IMR-90 (cell line): ENCODE measurements at regions not wholly inside any gene's neighbourhood (a gene's known extent, or its start where the extent isn't known, plus 50 kb on each side); places are given as distances from the start of the nearest gene placed in this dataset.

Experiments
- ATAC-seq: fragments of 200-7000 bp; cut with Tn5 transposase; 2 replicates; pipeline ENCODE4 v1.9.1; 2020; ENCODE audit warnings: low read depth, mild to moderate bottlenecking, moderate library complexity
- BruUV-seq: library from RNA; stranded (reverse); fragments of 400-500 nt; replicated peaks from 2 replicates; lab custom pipeline; 2021; lab: Mats Ljungman, UMichigan
- CTCF ChIA-PET: fragments of 300-600 bp; formaldehyde crosslinking; extraction: SDS; loops from one replicate; lab custom pipeline; 2021; ENCODE audit warnings: antibody characterized with exemption; lab: Yijun Ruan, JAX
- POLR2A ChIA-PET: fragments of 300-600 bp; sonication (Branson Sonifier 250); formaldehyde crosslinking; loops from one replicate; lab custom pipeline; 2022; ENCODE audit warnings: antibody characterized with exemption; ENCODE audit not compliant: unreplicated experiment; lab: Charles Lee
- DNase-seq: peaks from one replicate; pipeline ENCODE4 v3.0.0; 2013
- H2AFZ ChIP-seq: replicated peaks from 2 replicates; pipeline ENCODE3; 2013; ENCODE audit warnings: low read length, mild to moderate bottlenecking; ENCODE audit not compliant: poor library complexity
- H2AK5ac ChIP-seq: 2 replicates; pipeline ENCODE4 v1.6.1; 2013; ENCODE audit warnings: low read depth, low read length, inconsistent platforms
- H2AK9ac ChIP-seq: replicated peaks from 2 replicates; pipeline ENCODE3; 2013; ENCODE audit warnings: mild to moderate bottlenecking, low read depth, low read length, moderate library complexity; ENCODE audit not compliant: poor library complexity
- H2BK120ac ChIP-seq: 2 replicates; pipeline ENCODE4 v1.6.1; 2013; ENCODE audit warnings: low read depth, low read length, inconsistent platforms
- H2BK15ac ChIP-seq: 3 replicates; pipeline ENCODE4 v1.6.1; 2013; ENCODE audit warnings: low read depth, low read length, inconsistent platforms
- H2BK20ac ChIP-seq: 2 replicates; pipeline ENCODE4 v1.6.1; 2013; ENCODE audit warnings: low read depth, mild to moderate bottlenecking, inconsistent platforms, low read length, moderate library complexity
- H2BK5ac ChIP-seq: 2 replicates; pipeline ENCODE4 v1.6.1; 2013; ENCODE audit warnings: mild to moderate bottlenecking, low read depth, low read length, inconsistent platforms; ENCODE audit not compliant: poor library complexity, severe bottlenecking
- H3K14ac ChIP-seq: replicated peaks from 2 replicates; pipeline ENCODE4 v1.6.1; 2013; ENCODE audit warnings: low read depth, low read length, inconsistent platforms
- H3K18ac ChIP-seq: 2 replicates; pipeline ENCODE4 v1.6.1; 2013; ENCODE audit warnings: low read depth, low read length, control low read depth
- H3K23ac ChIP-seq: 2 replicates; pipeline ENCODE4 v1.6.1; 2013; ENCODE audit warnings: low read depth, low read length, inconsistent platforms
- H3K27ac ChIP-seq: 2 replicates; pipeline ENCODE4 v1.5.1; 2013; ENCODE audit warnings: mild to moderate bottlenecking, control low read depth, low read length; ENCODE audit not compliant: insufficient read depth
- H3K27me3 ChIP-seq: 2 replicates; pipeline ENCODE4 v1.6.1; 2013; ENCODE audit warnings: low read length; ENCODE audit not compliant: control insufficient read depth, insufficient read depth
- H3K36me3 ChIP-seq: 2 replicates; pipeline ENCODE4 v1.6.1; 2013; ENCODE audit warnings: low read length, mixed read lengths; ENCODE audit not compliant: control insufficient read depth, insufficient read depth
- H3K4ac ChIP-seq: 2 replicates; pipeline ENCODE4 v1.6.1; 2013; ENCODE audit warnings: low read depth, low read length, inconsistent platforms
- H3K4me1 ChIP-seq: 2 replicates; pipeline ENCODE4 v1.6.1; 2013; ENCODE audit warnings: low read length, mixed read lengths; ENCODE audit not compliant: control insufficient read depth, insufficient read depth
- H3K4me2 ChIP-seq: 2 replicates; pipeline ENCODE4 v1.6.1; 2013; ENCODE audit warnings: low read depth, mild to moderate bottlenecking, control low read depth, low read length, moderate library complexity
- H3K4me3 ChIP-seq: 2 replicates; pipeline ENCODE4 v1.5.1; 2013; ENCODE audit warnings: low read depth, mild to moderate bottlenecking, control low read depth, low read length, moderate library complexity; ENCODE audit not compliant: insufficient read depth
- H3K56ac ChIP-seq: 2 replicates; pipeline ENCODE4 v1.6.1; 2013; ENCODE audit warnings: low read length, inconsistent platforms; ENCODE audit not compliant: insufficient read depth; ENCODE audit errors: extremely low read depth
- H3K79me1 ChIP-seq, 2 experiments: 2 replicates each; pipeline ENCODE4 v1.6.1; 2013; ENCODE audit warnings: low read length in 2 of 2, inconsistent platforms in 1 of 2, low read depth in 1 of 2
- H3K9ac ChIP-seq: 2 replicates; pipeline ENCODE4 v1.6.1; 2013; ENCODE audit warnings: low read depth, low read length, control low read depth
- H3K9me1 ChIP-seq: 2 replicates; pipeline ENCODE4 v1.6.1; 2013; ENCODE audit warnings: low read length, inconsistent platforms; ENCODE audit not compliant: insufficient read depth
- H3K9me3 ChIP-seq: 2 replicates; pipeline ENCODE4 v1.6.1; 2013; ENCODE audit warnings: low read length; ENCODE audit not compliant: control insufficient read depth, insufficient read depth
- H4K20me1 ChIP-seq: 2 replicates; pipeline ENCODE4 v1.6.1; 2013; ENCODE audit warnings: low read length, inconsistent platforms; ENCODE audit not compliant: insufficient read depth
- H4K5ac ChIP-seq: 2 replicates; pipeline ENCODE4 v1.6.1; 2013; ENCODE audit warnings: mild to moderate bottlenecking, low read depth, low read length, control low read depth
- H4K8ac ChIP-seq, 2 experiments: 2 replicates each; pipeline ENCODE4 v1.6.1; 2013; ENCODE audit warnings: low read depth in 2 of 2, low read length in 2 of 2, control low read depth in 1 of 2, inconsistent platforms in 1 of 2
- H4K91ac ChIP-seq: 2 replicates; pipeline ENCODE4 v1.6.1; 2013; ENCODE audit warnings: low read depth, low read length, inconsistent platforms; ENCODE audit not compliant: insufficient read depth
- BHLHE40 ChIP-seq: fragments of 150-350 bp; IDR thresholded peaks from 2 replicates; pipeline ENCODE4 v1.6.1; 2016; ENCODE audit warnings: mild to moderate bottlenecking, low read depth, low read length
- CEBPB ChIP-seq: IDR thresholded peaks from 2 replicates; pipeline ENCODE4 v1.6.1; 2012; ENCODE audit warnings: low read depth, low read length, improper control_type of control experiment
- CHD1 ChIP-seq: IDR thresholded peaks from 2 replicates; pipeline ENCODE4 v1.6.1; 2012; ENCODE audit warnings: low read depth, low read length, improper control_type of control experiment
- ELK1 ChIP-seq: fragments of 150-350 bp; IDR thresholded peaks from 2 replicates; pipeline ENCODE4 v1.6.1; 2016; ENCODE audit warnings: low read depth, mild to moderate bottlenecking, low read length, moderate library complexity, borderline replicate concordance
- FOS ChIP-seq: fragments of 150-350 bp; IDR thresholded peaks from 2 replicates; pipeline ENCODE4 v1.6.1; 2016; ENCODE audit warnings: low read depth, low read length
- MAFK ChIP-seq: IDR thresholded peaks from 2 replicates; pipeline ENCODE4 v1.6.1; 2012; ENCODE audit warnings: low read depth, low read length, improper control_type of control experiment
- MAZ ChIP-seq: IDR thresholded peaks from 2 replicates; pipeline ENCODE4 v1.6.1; 2012; ENCODE audit warnings: low read depth, mild to moderate bottlenecking, low read length, improper control_type of control experiment, moderate library complexity, borderline replicate concordance
- MXI1 ChIP-seq: IDR thresholded peaks from 2 replicates; pipeline ENCODE4 v1.6.1; 2012; ENCODE audit warnings: low read depth, mild to moderate bottlenecking, low read length, moderate library complexity, borderline replicate concordance
- NFE2L2 ChIP-seq: fragments of 150-350 bp; IDR thresholded peaks from 2 replicates; pipeline ENCODE4 v1.6.1; 2016; ENCODE audit warnings: low read depth, mild to moderate bottlenecking, low read length
- POLR2A ChIP-seq: IDR thresholded peaks from 2 replicates; pipeline ENCODE4 v1.6.1; 2012; ENCODE audit warnings: mild to moderate bottlenecking, low read depth, low read length
- RAD21 ChIP-seq: IDR thresholded peaks from 2 replicates; pipeline ENCODE4 v1.6.1; 2012; ENCODE audit warnings: low read length, improper control_type of control experiment
- RCOR1 ChIP-seq: IDR thresholded peaks from 2 replicates; pipeline ENCODE4 v1.6.1; 2012; ENCODE audit warnings: mild to moderate bottlenecking, low read length, improper control_type of control experiment; ENCODE audit not compliant: insufficient replicate concordance
- RFX5 ChIP-seq: IDR thresholded peaks from 2 replicates; pipeline ENCODE4 v1.8.0; 2012; ENCODE audit warnings: low read depth, mild to moderate bottlenecking, low read length, moderate library complexity
- SMC3 ChIP-seq: fragments of 150-350 bp; IDR thresholded peaks from 2 replicates; pipeline ENCODE4 v1.6.1; 2016; ENCODE audit warnings: low read depth, mild to moderate bottlenecking, antibody characterized with exemption, low read length, moderate library complexity
- WGBS, 2 experiments: methylation state at CpG; one replicate each; pipeline versions ENCODE4 v1.1.5 to v1.1.7; 2013; ENCODE audit warnings: missing lambda C conversion rate in 2 of 2; ENCODE audit not compliant: insufficient read length in 1 of 2; ENCODE audit errors: extremely low coverage in 2 of 2; 5-methylcytosine and 5-hydroxymethylcytosine counted together
- dilution Hi-C: fragments of 300-500 bp; cut with HindIII; formaldehyde crosslinking; loops from one replicate; pipeline ENCODE4 v1.14.3; 2018; ENCODE audit warnings: low sequenced_read_pairs; ENCODE audit not compliant: unreplicated experiment
- in situ Hi-C: fragments of 300-500 bp; cut with MboI; formaldehyde crosslinking; loops from 3 replicates; pipeline ENCODE4 v1.14.3; 2019; ENCODE audit warnings: low sequenced_read_pairs, inconsistent platforms, mixed read lengths
- intact Hi-C: fragments of 100-400 bp; cut with micrococcal nuclease; formaldehyde crosslinking; loops from 2 replicates; pipeline ENCODE4 v1.10.0; 2022
- TF ChIP-seq, protein P1 (sequence below): conservative IDR thresholded peaks from 2 replicates; pipeline ENCODE4 v1.5.1; 2012; ENCODE audit warnings: mild to moderate bottlenecking, low read depth, low read length, improper control_type of control experiment
- TF ChIP-seq, protein P2 (sequence below): fragments of 150-350 bp; IDR thresholded peaks from 2 replicates; pipeline ENCODE4 v1.6.1; 2017; ENCODE audit warnings: mild to moderate bottlenecking, antibody characterized with exemption, low read length, low read depth

DNA sequence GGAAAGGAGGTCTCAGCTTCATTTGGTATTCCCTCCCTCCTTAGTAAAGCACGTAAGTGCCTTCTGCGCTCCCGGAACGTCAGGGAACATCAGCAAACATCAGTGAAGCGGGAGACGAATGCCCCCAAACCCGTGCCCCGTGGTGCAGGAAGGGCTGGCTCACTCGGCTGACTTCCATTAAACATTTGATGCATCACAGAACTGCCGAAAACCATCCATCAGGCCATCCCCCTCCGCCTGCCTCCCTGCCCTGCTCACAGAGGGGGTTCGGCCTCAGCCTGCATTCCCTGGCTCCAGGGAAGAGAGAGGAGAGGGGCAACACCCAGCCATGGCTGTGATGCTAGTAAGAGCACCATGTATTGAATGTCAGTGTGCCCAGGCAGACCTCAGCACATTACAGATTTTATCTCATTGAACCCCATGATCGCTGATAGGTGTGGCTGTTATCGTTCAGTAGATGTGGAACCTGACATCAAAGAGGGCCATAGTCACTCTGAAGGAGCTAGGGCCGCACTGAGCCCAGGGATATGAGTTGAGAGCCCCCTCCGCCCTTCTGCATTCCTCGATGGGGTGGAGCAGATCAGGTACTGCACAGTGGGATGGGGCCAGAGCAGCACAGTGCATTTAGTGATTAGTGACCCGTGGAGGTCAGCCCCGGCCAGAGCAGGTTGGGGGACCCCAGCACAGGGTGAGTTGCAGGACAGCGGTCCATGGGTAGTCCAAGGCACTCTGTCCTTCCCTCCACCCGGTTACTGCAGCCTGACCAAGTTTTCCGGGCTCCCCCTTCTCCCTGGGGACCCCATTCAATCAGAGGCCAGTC lies 146.4 kb downstream of the RPS24 start:
- dilution Hi-C loops, result no loop called here
- BruUV-seq, result no TSS peak

More for the DNA sequence above, 146.4 kb downstream of the RPS24 start:
- TF ChIP-seq NFE2L2, result no peak
- no peak for TF ChIP-seq FOS
- no peak for TF ChIP-seq RFX5
- TF ChIP-seq SMC3, result no peak
- TF ChIP-seq MAFK, result no peak
- no peak for TF ChIP-seq MAZ
- TF ChIP-seq BHLHE40, result no peak
- TF ChIP-seq RAD21, result no peak
- no peak for TF ChIP-seq MXI1
- no peak for TF ChIP-seq RCOR1
- no peak for TF ChIP-seq CHD1
- TF ChIP-seq POLR2A, result no peak
- TF ChIP-seq ELK1, result no peak
- TF ChIP-seq, protein P1, sequence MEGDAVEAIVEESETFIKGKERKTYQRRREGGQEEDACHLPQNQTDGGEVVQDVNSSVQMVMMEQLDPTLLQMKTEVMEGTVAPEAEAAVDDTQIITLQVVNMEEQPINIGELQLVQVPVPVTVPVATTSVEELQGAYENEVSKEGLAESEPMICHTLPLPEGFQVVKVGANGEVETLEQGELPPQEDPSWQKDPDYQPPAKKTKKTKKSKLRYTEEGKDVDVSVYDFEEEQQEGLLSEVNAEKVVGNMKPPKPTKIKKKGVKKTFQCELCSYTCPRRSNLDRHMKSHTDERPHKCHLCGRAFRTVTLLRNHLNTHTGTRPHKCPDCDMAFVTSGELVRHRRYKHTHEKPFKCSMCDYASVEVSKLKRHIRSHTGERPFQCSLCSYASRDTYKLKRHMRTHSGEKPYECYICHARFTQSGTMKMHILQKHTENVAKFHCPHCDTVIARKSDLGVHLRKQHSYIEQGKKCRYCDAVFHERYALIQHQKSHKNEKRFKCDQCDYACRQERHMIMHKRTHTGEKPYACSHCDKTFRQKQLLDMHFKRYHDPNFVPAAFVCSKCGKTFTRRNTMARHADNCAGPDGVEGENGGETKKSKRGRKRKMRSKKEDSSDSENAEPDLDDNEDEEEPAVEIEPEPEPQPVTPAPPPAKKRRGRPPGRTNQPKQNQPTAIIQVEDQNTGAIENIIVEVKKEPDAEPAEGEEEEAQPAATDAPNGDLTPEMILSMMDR, result no peak
- TF ChIP-seq, protein P2, sequence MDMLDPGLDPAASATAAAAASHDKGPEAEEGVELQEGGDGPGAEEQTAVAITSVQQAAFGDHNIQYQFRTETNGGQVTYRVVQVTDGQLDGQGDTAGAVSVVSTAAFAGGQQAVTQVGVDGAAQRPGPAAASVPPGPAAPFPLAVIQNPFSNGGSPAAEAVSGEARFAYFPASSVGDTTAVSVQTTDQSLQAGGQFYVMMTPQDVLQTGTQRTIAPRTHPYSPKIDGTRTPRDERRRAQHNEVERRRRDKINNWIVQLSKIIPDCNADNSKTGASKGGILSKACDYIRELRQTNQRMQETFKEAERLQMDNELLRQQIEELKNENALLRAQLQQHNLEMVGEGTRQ, result no peak
- TF ChIP-seq CEBPB, result no peak
- H3K18ac ChIP-seq, result no peak overlapping the region
- H2BK5ac ChIP-seq, result no peak overlapping the region
- no peak overlapping the region for H4K8ac ChIP-seq
- H3K14ac ChIP-seq, result no peak overlapping the region
- H3K23ac ChIP-seq, result no peak overlapping the region
- H3K56ac ChIP-seq, result no peak overlapping the region
- ChIA-PET CTCF (no interaction called here), POLR2A (no interaction called here)
- no peak overlapping the region for H2AK5ac ChIP-seq
- H3K27me3 ChIP-seq, result peaks cover 15% of the 10 kb centered on the region
- peak overlapping the region; percentile 68 for H2AK9ac ChIP-seq
- H3K27ac ChIP-seq, result no peak overlapping the region
- no peak overlapping the region; the same call in 2 of the 3 replicates for H2BK15ac ChIP-seq
- no peak overlapping the region for H2BK120ac ChIP-seq
- H3K79me1 ChIP-seq, result no peaks in the 10 kb centered on the region
- ATAC-seq, result no peak
- no peak overlapping the region for H4K5ac ChIP-seq
- no peaks in the 10 kb centered on the region for H3K36me3 ChIP-seq
- H2AFZ ChIP-seq, result peak overlapping the region; percentile 37
- H3K4me1 ChIP-seq, result no peaks in the 10 kb centered on the region
- WGBS, 2 experiments, result 76% methylated on average over 11 of the region's 22 CpGs; no CpG with 5 or more reads in 1 of the 2 experiments
- intact Hi-C loops (no loop called here), in situ Hi-C loops (no loop called here)
- no peak overlapping the region for H3K9ac ChIP-seq
- no peak overlapping the region for H3K4ac ChIP-seq
- H3K9me3 ChIP-seq, result no peaks in the 10 kb centered on the region
- peaks cover 3% of the 10 kb centered on the region for H3K9me1 ChIP-seq
- H2BK20ac ChIP-seq, result no peak overlapping the region
- H3K4me3 ChIP-seq, result no peak overlapping the region
- DNase-seq, result no peak
- H4K91ac ChIP-seq, result no peak overlapping the region
- no peaks in the 10 kb centered on the region for H4K20me1 ChIP-seq
- H3K4me2 ChIP-seq, result no peak overlapping the region
